ENCODE measurements at regions not wholly inside any gene's neighbourhood (a gene's known extent, or its start where the extent isn't known, plus 50 kb on each side); places are given as distances from the start of the nearest gene placed in this dataset.

DNA sequence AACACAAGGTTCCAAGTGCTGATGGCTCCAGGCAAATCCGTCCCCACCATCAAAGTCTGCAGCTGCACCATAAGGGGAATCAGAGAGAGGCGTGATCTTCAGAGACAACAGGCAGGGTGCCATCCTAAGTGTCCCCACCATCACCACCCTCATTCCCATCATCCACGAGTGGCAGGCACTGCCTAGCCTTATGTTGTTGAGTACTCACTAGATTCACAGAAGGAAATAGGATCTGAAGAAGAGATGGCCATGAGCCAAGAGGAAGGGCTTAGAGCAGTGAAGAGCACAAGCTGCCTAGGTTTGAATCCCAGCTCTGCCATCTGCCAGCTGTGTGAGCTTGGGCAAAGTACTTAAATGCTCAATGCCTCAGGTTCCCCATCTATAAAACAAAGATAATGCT lies 207.3 kb upstream of the CSF3R start:
- intact Hi-C loops (cut with micrococcal nuclease) = no loop called here

DNA sequence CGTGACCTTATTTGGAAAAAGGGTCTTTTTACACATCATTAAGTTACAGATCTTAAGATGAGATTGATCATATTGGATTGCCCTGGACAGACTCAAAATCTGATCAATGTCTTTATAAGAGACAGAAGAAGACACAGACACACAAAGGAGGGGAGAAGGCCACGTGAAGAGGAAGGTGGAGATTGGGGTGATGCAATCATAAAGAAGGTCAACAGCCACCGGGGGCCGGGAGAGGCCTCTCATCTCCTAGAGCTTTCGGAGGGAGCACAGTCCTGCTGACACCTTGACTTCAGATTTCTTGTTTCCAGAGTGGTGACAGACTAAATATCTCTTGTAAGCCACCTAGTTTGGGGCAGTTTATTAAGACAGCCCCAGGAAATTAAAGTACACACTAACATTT lies 204.6 kb upstream of the CSF3R start:
- intact Hi-C loops (cut with micrococcal nuclease) = no loop called here

DNA sequence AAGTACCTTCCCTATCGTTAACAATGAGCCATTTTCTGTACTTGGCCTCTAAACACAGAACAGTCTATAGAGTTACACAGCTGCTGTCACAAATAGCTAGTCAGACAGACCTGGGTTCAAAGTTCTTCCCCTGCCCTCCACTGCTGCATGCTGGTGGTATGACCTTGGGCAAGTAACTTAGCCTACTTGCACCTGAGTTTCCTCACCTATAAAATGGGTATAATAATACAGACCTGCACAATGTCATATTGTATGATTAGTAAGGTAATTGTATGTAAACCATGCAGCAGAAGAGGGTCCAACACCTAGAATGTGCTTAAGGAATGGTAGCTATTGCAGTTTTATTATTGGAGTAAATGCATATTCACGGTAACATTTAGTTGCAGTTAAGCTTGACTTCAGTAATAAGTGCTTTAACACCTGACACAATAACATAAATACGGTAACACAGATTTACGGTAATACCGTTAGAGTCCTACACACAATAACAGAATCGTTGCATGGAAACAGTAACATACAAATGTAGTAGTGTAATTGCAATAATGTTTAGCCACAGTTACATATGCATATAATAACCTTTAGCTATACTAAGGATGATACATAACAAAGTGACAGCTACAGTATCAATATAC lies 193.3 kb upstream of the CSF3R start:
- intact Hi-C loops (cut with micrococcal nuclease) = no loop called here

DNA sequence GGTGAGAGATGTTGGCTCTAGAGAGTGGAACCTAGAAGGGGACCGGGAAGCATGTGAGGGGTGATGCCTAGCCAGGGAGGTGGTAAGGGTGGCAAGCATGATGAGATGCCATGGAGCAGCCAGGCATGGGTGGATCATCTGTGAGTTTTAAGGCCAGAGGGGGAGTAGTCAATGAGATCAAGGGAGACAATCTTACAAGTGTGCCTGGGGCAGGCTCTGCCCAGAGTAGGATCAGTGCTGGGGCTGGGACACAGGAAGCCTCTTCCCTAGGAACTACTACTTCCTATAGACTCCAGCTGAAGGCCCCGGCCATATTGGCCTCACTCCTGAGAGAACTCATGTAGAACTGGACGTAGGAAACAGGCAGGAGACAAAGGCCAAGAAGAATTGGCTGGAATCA lies 192.4 kb upstream of the CSF3R start:
- intact Hi-C loops (cut with micrococcal nuclease) = no loop called here

DNA sequence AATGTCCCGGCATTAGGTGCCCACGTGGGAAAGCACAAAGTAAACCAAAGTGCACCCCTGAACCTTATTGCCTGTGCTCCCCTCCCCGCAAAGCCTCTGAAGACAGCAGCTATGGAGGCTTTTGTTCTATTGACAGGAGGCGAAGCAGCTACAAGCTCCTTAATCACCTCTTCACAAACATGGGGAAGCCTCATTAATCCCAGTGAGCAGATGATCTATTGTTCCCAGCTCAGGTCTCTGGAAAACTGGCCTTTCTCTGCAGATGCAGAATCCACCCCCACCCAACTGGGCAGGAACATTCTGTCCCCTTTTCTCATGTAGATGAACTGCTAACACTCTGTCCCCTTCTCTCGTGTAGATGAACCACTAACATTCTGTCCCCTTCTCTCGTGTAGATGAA lies 190.5 kb upstream of the CSF3R start:
- intact Hi-C loops (cut with micrococcal nuclease) = no loop called here

DNA sequence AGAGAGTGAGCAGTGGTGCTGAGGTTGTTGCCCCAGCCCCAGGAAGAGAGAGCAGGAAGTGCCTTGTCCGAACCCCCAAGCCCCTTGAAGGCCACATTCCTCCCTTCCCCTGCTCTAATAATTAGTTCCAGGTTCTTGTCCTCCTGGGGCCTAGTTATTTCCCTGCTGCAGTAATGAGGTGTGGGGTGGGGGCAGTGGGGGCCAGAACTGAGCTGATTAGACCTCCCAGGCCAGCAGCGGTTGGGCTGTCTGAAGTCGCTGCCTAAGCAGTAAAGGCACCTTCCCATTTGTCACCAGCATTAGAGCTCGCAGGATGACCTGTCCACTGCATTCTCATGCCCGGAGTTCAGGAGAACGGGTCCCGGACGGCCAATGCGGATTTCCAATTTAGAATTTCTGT lies 186.5 kb upstream of the CSF3R start:
- intact Hi-C loops (cut with micrococcal nuclease) = no loop called here

DNA sequence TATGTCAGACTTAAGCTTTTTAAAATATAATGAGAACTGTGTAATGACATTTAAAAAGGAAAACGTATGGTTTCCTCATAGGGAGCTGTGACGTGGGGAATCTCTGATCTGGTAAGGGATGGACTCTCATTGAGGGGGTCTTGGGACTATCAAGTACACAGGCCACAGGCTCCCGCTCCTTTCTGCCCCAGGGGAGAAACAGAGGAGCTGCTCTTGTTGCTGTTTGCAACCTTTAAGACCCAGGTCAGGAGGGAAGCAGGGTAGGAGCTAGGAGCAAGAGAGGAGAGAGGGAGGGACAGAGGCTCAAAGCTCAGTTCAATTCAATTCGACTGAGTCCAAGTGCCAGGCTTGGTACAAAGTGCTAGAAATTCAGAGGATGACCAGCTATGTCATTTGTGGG lies 185.1 kb upstream of the CSF3R start:
- intact Hi-C loops (cut with micrococcal nuclease) = no loop called here

DNA sequence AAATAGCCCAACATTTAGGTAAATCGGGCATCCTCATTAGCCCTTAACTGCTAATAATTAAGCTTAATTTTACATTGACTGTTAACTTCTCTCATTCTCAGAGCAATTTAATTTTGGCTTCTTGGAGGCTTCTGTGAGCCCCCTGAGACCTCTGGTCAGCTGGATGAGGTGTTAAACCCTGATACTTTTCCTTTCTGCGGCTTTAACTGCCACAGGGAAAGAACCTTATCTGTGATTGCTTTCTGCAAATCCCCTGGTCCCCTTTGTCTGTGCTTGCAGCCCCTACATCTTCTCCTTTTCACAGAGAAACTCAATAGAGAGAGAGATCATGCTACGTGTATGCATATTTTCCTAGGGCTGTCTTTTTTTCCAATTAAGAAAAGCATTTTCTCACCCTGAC lies 184.5 kb upstream of the CSF3R start:
- intact Hi-C loops (cut with micrococcal nuclease) = no loop called here

DNA sequence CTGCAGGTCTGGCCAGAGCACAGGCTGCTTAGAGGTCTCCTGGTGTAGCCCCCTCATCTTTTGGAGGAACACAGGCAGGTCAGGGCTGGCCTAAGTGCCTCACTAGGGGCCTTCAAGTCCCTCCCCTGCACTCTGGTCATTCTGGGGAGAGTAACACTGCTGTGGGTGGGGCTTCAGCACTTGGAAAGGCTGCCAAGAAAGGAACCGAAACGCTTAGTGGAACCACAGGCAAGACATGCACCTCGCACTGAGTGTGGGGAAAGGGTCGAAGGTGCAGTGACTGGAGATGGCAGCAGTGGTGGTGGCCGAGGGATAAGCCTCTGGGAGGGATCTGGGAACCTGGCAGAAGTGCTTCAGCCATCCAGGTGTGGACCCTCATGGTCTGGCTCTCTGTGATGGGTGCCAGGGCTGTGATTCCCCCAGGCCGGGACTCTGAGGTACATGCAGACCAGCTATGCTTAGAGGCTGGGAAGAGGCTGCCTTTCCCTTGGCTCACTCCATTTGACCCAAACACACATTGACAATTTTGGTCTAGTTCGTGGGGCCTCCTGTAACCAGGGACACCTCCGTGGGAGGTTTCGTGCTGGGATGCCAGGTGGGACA lies 182.9 kb upstream of the CSF3R start:
- intact Hi-C loops (cut with micrococcal nuclease) = no loop called here

DNA sequence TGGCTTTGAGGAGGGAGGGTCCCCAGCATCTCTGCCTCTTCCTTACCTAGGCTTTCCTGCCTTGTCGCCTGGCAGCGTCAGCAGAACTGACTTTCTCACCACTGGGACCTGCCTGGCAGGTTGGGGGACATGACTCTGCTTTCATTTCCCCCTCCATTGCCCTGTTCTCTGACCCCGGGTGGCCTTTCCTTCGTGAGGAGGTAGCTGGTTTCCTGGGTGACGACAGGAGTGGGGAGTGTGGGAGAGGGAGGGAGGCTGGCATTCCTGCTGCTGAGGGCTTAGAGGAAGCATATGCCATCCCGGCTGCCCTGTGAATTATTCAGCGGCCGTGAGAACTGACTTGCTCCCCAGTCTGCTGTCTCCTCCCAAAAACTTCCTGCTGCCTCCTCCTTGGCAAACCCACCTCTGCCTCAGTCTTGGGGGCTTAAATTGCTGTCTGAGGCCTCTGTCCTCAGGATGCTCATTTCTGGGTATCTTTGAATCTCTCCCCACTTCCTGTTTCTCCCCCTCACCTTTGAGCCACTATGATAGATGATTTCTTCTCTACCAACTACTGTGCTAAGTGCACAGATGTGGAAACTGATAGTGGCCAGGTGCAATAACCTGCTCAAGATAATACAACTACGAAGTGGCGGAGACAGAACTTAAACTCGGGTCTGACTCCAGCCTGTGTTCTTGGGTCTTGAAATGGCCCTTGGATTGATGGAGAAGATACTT lies 182.0 kb upstream of the CSF3R start:
- intact Hi-C loops (cut with micrococcal nuclease) = no loop called here

DNA sequence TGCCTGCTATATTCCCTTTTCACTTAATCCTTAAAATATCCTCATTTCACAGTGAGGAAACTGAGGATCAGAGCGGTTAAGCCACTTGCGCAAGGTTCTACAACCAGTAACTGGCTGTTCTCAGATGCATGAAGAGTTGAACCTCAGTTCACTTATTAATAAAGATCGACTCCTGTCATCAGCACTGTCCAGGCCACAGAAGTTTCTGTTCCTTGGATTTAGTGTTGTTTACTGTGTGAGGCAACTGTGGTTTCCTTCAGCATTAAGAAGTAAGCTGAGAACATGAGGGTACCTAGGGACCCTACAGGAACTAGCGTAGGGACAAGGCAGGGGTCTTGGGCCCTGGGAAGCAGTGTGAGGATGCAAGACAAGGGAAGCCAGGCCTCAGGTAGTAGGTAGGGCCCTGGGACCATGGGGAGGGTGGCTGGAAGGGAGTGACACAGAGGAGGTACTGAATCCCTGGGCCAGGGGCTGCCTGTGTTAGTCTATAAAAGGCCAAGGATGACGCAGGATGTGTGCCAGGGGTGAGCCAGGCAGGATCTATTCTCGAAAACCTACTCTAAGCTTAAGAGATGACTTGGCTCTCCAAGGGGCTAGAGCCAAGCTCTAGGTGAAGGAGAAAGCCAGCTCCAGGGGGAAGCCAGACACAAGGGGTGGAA lies 181.2 kb upstream of the CSF3R start:
- intact Hi-C loops (cut with micrococcal nuclease) = no loop called here

DNA sequence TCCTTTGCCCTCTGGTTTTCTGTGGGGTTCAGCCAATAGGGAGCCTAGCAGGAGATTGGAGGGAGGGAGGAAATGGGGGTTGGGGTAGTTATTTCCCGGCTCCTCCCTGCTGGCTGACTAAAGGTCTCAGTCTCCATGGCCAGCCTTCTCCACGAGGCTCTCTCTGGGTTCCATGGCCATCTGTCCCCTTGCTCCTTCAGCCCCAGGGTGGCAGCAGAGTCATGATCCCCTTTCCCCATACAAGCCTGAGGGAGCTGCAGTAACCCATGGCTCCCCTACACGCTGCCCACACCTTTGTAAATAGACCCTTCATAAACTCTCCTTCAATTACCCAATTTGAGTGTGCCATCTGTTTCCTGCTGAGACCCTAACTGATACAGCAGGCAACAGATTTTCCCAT lies 176.1 kb upstream of the CSF3R start:
- intact Hi-C loops (cut with micrococcal nuclease) = no loop called here

DNA sequence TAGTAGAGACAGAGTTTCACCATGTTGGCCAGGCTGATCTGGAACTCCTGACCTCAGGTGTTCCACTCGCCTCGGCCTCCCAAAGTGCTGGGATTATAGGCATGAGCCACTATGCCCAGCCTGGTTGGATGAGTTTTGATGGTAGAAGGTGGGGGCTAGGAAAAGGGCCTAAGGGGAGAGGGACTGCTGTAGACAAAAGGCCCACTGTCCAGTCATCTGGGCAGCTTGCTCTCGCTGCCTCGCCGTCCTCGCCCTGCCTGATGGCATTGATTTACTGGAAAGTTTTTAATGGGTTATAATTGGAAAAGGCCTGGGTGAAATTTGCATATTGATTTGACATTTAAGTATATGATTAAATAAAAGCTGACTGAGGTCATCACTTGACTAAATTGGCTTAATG lies 175.1 kb upstream of the CSF3R start:
- intact Hi-C loops (cut with micrococcal nuclease) = no loop called here

DNA sequence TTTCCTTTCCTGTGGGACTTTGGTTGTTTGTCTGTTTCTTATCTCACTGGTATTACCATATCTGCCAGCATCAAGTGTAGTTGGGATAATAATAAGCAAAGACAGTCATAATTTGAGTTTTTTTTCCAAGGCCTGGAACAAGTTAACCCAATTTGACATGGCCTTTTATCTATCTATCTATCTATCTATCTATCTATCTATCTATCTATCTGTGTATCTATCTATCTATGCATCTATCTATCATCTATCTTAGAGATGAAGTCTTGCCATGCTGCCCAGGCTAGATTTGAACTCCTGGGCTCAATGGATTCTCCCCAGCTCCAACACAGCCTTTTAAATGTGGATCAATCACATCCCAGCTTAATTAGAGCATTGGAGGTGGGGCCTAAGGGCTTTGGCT lies 174.1 kb upstream of the CSF3R start:
- intact Hi-C loops (cut with micrococcal nuclease) = no loop called here

DNA sequence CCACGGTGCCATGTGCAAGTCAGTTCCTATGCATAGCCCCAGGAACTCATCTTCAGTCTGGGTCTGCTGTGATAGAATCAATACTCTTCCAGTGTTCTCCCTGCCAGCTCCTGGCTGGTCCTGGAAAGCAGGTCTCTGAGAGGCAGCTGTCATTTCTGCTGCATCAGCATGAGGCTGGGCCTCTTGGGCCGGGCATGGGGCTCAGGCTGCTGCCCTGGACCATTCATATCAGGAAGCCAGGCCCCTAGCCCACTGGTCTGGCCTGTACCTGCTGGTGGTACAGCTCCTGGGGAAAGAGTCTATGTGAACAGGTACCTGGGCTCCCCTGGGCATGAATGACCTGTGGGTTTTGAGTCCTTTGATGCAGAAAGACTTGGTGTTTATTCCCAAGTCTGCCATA lies 173.6 kb upstream of the CSF3R start:
- intact Hi-C loops (cut with micrococcal nuclease) = no loop called here

DNA sequence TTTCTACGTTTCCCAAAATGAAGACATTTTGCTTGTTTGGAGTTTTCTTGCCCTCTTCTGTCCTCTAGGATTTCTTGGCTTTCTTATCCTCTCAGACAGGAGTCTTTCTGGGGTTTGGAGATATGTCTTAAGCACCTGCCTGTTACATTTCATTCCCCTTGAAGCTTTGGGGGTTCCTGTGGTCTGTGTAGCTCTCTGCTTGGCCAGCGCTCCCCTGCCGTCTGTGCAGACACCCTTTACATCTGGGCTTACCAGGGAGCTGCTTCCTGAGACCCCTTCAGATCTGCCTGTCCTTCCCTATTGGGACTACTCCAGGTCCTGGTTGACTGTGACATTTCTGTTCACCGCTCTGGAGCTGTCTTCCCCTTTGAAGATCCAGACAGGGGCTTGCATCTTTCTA lies 171.9 kb upstream of the CSF3R start:
- intact Hi-C loops (cut with micrococcal nuclease) = no loop called here

DNA sequence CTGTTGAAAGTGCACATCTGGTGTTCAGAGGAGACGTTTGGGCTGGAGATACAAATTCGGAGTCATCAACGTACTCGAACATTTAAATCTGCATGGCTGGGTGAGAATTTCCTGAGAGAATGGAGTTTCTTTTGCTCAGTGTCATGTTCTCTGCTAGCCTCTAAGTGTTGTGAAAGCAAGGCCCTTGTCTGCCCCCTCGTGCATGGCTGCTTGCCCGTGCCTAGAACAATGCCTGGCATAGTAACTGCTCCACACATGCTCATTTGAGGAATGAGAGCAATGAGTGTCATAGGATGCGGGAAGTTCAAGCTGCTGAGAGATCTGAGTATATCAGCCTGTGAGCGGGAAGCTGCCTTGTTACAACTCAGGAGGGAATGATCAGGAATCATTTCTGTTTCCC lies 171.1 kb upstream of the CSF3R start:
- intact Hi-C loops (cut with micrococcal nuclease) = no loop called here

DNA sequence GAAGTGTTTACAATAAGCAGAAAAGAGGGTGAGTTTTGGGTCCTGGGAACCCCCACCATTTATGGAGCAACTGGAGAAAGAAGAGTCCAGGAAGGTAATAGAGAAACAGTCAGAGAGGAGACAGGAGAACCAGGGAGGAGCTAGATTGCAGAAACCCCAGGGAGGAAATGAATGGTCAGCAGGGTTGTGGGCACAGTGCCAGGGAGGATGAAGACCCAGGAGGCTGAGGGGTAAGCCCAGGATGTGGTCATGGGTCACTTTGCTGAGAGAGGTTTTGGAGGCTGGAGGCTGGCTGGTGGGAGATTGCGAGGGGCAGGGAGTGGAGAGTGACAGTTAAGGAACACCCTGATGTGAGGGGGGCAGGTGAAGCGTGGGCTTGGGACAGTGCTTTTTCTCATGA lies 169.9 kb upstream of the CSF3R start:
- intact Hi-C loops (cut with micrococcal nuclease) = no loop called here

DNA sequence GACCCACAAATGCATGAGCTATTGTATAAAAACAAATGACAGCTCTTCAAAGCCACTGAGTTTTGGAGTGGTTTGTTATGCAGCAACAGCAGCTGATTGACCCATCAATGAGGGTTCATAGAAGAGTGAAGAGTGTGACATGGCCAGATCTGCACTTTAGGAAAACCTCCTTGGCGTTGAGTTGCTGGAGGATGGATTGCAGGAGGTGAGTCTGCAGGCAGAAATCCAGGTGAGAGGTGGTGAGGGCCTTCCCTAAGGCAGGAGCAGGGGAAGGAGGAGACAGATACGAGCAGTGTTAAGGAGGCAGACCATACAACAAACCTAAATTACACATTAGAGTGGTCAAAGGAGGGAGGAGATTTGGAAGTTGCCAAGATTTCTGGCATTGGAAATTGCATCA lies 169.3 kb upstream of the CSF3R start:
- intact Hi-C loops (cut with micrococcal nuclease) = no loop called here

DNA sequence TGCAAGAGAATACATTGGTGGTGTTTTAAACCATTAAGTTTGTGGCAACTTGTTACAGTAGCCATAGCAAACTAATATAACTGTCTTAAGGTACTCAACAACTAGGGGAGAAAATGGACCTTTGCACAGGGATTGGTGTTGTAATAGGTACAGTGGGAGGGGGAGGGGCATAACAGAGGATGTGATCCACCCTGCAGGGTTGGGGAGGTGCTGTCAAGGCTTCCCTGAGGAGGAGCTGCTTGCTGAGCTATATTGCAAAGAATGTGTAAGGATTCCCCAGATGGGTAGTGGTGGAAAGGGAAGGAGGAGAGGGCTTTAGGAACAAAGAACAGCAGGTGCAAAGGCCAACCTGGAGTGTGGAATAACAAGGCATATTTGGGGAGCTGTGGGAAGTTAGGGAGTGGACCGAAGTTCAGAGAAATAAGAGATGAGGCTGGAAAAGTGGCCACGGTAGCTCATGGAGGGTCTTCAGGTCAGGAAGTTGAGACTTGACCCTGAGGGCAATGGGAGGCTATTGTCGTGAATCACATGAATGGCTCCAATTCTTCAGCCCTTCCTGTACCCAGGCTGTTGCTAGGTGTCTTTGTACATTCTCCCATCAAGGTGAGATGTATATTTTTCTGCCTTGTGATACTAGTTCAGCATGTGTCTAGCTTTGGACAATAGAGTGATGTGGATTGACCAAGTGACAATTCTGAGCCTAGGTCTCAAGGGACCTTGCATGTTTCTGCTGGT lies 168.6 kb upstream of the CSF3R start:
- intact Hi-C loops (cut with micrococcal nuclease) = no loop called here

DNA sequence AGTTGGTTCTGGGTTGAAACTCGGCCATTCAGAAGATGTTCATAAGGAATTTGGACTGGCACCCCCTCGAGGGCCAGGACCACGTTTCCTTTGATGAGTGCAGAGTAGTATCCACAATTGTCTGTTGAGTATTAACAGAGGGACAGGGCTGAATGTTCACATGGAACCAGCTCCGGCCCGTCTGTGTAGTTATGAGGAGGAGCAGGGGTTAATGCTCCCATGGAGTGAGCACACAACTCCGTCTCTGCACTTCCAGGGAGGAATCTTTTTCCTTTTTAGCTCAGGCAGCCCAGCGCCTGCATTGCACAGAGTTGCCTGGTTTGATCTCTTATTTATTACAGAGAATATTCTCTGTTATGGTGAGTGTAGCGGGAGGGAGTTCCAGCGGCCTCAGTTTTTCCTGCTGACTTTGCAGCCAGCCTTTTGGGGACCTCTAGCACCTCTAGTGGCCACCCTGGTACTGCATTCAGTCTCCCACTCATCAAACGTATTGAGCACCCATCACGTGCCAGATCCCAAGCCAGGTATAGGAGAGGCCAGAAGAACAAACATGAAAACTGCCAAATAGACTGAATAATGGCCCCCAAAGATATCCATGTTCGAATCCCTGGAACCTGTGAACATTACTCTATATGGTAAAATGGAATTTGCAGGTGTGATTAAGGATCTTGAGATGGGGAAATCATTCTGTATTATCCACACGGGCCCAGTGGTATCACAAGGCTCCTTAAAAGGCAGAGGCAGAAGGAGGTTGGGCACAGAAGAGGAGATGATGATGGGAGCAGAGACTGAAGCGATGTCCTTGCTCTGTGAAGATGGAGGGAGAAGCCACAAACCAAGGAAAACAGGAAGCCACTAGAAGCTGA lies 167.7 kb upstream of the CSF3R start:
- intact Hi-C loops (cut with micrococcal nuclease) = no loop called here

Measured in T-helper 1 cell treated with Interleukin-12 subunit alpha and Interleukin-12 subunit beta and Interleukin-4 antibody, amounts not matched to agents 30 ng/mL and 1 ng/mL, for 36 hours (primary cell).